ENCODE measurements at regions not wholly inside any gene's neighbourhood (a gene's known extent, or its start where the extent isn't known, plus 50 kb on each side); places are given as distances from the start of the nearest gene placed in this dataset.

DNA sequence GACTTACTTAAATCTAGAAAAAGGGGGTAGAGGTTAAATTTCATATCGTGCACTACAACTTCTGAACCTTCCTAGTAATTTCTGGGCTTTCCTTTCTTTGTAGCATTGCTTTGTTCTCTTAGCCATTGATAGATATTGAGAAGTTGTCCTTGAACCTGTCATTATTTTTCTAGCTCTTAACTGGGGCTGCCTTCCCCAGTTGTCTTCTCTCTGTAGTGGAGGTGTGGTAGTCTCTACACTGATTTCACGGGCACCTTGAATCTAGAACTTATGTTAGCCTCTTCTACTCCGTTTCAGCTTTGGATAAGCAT lies 504.0 kb downstream of the PCNX1 start:
- TF ChIP-seq SIN3A (IDR thresholded peaks at IDR 0.05; ENCODE audit: borderline replicate concordance, insufficient read depth, low read length) (no peak), POLR2AphosphoS5 (IDR thresholded peaks at IDR 0.05; ENCODE audit: low read depth, low read length) (no peak), FOXP2 (optimal IDR thresholded peaks at IDR 0.05; ENCODE audit: borderline replicate concordance, extremely low read depth, extremely low read length, insufficient read depth) (no peak), TAF1 (IDR thresholded peaks at IDR 0.05; ENCODE audit: borderline replicate concordance, insufficient read depth, low read length) (no peak)
- TF ChIP-seq, protein P1, sequence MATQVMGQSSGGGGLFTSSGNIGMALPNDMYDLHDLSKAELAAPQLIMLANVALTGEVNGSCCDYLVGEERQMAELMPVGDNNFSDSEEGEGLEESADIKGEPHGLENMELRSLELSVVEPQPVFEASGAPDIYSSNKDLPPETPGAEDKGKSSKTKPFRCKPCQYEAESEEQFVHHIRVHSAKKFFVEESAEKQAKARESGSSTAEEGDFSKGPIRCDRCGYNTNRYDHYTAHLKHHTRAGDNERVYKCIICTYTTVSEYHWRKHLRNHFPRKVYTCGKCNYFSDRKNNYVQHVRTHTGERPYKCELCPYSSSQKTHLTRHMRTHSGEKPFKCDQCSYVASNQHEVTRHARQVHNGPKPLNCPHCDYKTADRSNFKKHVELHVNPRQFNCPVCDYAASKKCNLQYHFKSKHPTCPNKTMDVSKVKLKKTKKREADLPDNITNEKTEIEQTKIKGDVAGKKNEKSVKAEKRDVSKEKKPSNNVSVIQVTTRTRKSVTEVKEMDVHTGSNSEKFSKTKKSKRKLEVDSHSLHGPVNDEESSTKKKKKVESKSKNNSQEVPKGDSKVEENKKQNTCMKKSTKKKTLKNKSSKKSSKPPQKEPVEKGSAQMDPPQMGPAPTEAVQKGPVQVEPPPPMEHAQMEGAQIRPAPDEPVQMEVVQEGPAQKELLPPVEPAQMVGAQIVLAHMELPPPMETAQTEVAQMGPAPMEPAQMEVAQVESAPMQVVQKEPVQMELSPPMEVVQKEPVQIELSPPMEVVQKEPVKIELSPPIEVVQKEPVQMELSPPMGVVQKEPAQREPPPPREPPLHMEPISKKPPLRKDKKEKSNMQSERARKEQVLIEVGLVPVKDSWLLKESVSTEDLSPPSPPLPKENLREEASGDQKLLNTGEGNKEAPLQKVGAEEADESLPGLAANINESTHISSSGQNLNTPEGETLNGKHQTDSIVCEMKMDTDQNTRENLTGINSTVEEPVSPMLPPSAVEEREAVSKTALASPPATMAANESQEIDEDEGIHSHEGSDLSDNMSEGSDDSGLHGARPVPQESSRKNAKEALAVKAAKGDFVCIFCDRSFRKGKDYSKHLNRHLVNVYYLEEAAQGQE (IDR thresholded peaks at IDR 0.05; ENCODE audit: insufficient read depth in 1 of 2, low read depth in 2 of 2, low read length in 2 of 2): no peak

- TF ChIP-seq POLR2AphosphoS5 (IDR thresholded peaks at IDR 0.05; ENCODE audit: low read depth, low read length): no peak
- TF ChIP-seq, protein P1 (IDR thresholded peaks at IDR 0.05; ENCODE audit: insufficient read depth in 1 of 2, low read depth in 2 of 2, low read length in 2 of 2): no peak
- no peak for TF ChIP-seq FOXP2 (optimal IDR thresholded peaks at IDR 0.05; ENCODE audit: borderline replicate concordance, extremely low read depth, extremely low read length, insufficient read depth)
- no peak for TF ChIP-seq SIN3A (IDR thresholded peaks at IDR 0.05; ENCODE audit: borderline replicate concordance, insufficient read depth, low read length)
- no peak for TF ChIP-seq TAF1 (IDR thresholded peaks at IDR 0.05; ENCODE audit: borderline replicate concordance, insufficient read depth, low read length)
These were observed 504.5 kb downstream of the PCNX1 start for GRCh38 chr14:71411738-71412137.

GRCh38 chr14:71414631-71415403 lies 507.6 kb downstream of the PCNX1 start:
- TF ChIP-seq FOXP2 (optimal IDR thresholded peaks at IDR 0.05; ENCODE audit: borderline replicate concordance, extremely low read depth, extremely low read length, insufficient read depth) (no peak), POLR2AphosphoS5 (IDR thresholded peaks at IDR 0.05; ENCODE audit: low read depth, low read length) (no peak), TAF1 (IDR thresholded peaks at IDR 0.05; ENCODE audit: borderline replicate concordance, insufficient read depth, low read length) (no peak), SIN3A (IDR thresholded peaks at IDR 0.05; ENCODE audit: borderline replicate concordance, insufficient read depth, low read length) (no peak)
- TF ChIP-seq, protein P1 (IDR thresholded peaks at IDR 0.05; ENCODE audit: insufficient read depth in 1 of 2, low read depth in 2 of 2, low read length in 2 of 2): no peak

DNA sequence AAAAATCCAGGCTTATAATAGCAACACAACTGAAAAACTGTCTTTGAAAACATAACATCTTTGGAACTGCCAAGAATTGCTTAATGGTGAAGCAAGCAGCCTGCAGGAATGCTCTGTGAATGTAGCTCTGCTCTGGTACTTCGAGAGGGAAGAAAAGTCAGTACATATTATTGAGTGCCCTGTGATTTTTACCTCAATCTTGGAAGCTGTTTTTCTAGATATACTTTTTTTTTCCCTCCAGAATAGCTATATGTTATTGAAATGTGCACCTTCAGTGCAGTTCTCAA lies 508.1 kb downstream of the PCNX1 start:
- TF ChIP-seq FOXP2 (optimal IDR thresholded peaks at IDR 0.05; ENCODE audit: borderline replicate concordance, extremely low read depth, extremely low read length, insufficient read depth): no peak
- no peak for TF ChIP-seq TAF1 (IDR thresholded peaks at IDR 0.05; ENCODE audit: borderline replicate concordance, insufficient read depth, low read length)
- TF ChIP-seq SIN3A (IDR thresholded peaks at IDR 0.05; ENCODE audit: borderline replicate concordance, insufficient read depth, low read length): no peak
- no peak for TF ChIP-seq POLR2AphosphoS5 (IDR thresholded peaks at IDR 0.05; ENCODE audit: low read depth, low read length)
- TF ChIP-seq, protein P1 (IDR thresholded peaks at IDR 0.05; ENCODE audit: insufficient read depth in 1 of 2, low read depth in 2 of 2, low read length in 2 of 2): no peak
